HCT116 (cell line): ENCODE measurements at regions not wholly inside any gene's neighbourhood (a gene's known extent, or its start where the extent isn't known, plus 50 kb on each side); places are given as distances from the start of the nearest gene placed in this dataset.

Experiments used
- CEBPB ChIP-seq: IDR thresholded peaks from 2 replicates; pipeline ENCODE4 v1.6.1; 2012; ENCODE audit warnings: low read depth
- CTCF ChIP-seq, 3 experiments: fragments of 200-600 bp in 1 of 3; sonication (generic) in 1 of 3; IDR thresholded peaks in 2 of 3; conservative IDR thresholded peaks in 1 of 3; 2 replicates each; pipeline ENCODE4 v1.5.1; 2012 to 2017; ENCODE audit warnings: low read depth in 2 of 3, low read length in 2 of 3, antibody characterized with exemption in 1 of 3, borderline replicate concordance in 1 of 3, control low read depth in 1 of 3, mild to moderate bottlenecking in 1 of 3, mixed read lengths in 1 of 3, mixed run types in 1 of 3, moderate library complexity in 1 of 3; ENCODE audit not compliant: insufficient read depth in 1 of 3

GRCh38 chr3:178056868-178057267 lies 479.4 kb upstream of the KCNMB2 start:
- no peak for TF ChIP-seq CEBPB
- TF ChIP-seq CTCF (IDR thresholded peaks at IDR 0.05 in 2 of 3, conservative IDR thresholded peaks at IDR 0.05 in 1 of 3; ENCODE audit: borderline replicate concordance in 1 of 3, insufficient read depth in 1 of 3, low read depth in 2 of 3, low read length in 2 of 3) = no peak
